IPS DF 6.9 (cell line): ENCODE measurements at regions not wholly inside any gene's neighbourhood (a gene's known extent, or its start where the extent isn't known, plus 50 kb on each side); places are given as distances from the start of the nearest gene placed in this dataset.

Experiments used
- DNase-seq: peaks from one replicate; pipeline ENCODE4 v3.0.0-alpha.2; 2013; ENCODE audit warnings: low read depth, low spot score
- H3K27ac ChIP-seq: one replicate; pipeline ENCODE4 v1.5.1; 2013; ENCODE audit warnings: low read length, control low read depth
- H3K27me3 ChIP-seq: 2 replicates; pipeline ENCODE4 v1.6.1; 2013; ENCODE audit warnings: mild to moderate bottlenecking, low read length; ENCODE audit not compliant: control insufficient read depth, insufficient read depth
- H3K36me3 ChIP-seq: 2 replicates; pipeline ENCODE4 v1.6.1; 2013; ENCODE audit warnings: low read length; ENCODE audit not compliant: control insufficient read depth, insufficient read depth
- H3K4me1 ChIP-seq: 2 replicates; pipeline ENCODE4 v1.6.1; 2013; ENCODE audit warnings: low read length; ENCODE audit not compliant: control insufficient read depth, insufficient read depth
- H3K4me3 ChIP-seq: 2 replicates; pipeline ENCODE4 v1.5.1; 2013; ENCODE audit warnings: mild to moderate bottlenecking, low read length
- H3K9me3 ChIP-seq: 2 replicates; pipeline ENCODE4 v1.6.1; 2013; ENCODE audit warnings: low read length, inconsistent platforms; ENCODE audit not compliant: control insufficient read depth, insufficient read depth
- WGBS: extraction: QIAGEN DNeasy Blood & Tissue Kit; methylation state at CpG from one replicate; pipeline ENCODE4 v1.1.7; 2013; ENCODE audit warnings: mixed read lengths, missing lambda C conversion rate; ENCODE audit not compliant: insufficient read length, insufficient coverage; 5-methylcytosine and 5-hydroxymethylcytosine counted together

GRCh38 chr11:70566768-70567530, 168.6 kb downstream of the CTTN start:
- Histone ChIP-seq H3K4me1 (peaks cover 3% of the 10 kb centered on the region), H3K27me3 (no peaks in the 10 kb centered on the region), H3K36me3 (no peaks in the 10 kb centered on the region), H3K4me3 (no peak overlapping the region), H3K9me3 (no peaks in the 10 kb centered on the region), H3K27ac (no peak overlapping the region)
- no peak for DNase-seq
- WGBS: no CpG with 5 or more reads among the region's 17 CpGs

- Histone ChIP-seq H3K4me1 (peaks cover 3% of the 10 kb centered on the region), H3K27me3 (no peaks in the 10 kb centered on the region), H3K36me3 (no peaks in the 10 kb centered on the region), H3K9me3 (no peaks in the 10 kb centered on the region), H3K27ac (no peak overlapping the region), H3K4me3 (no peak overlapping the region)
- WGBS: no CpG with 5 or more reads among the region's 8 CpGs
- DNase-seq: no peak
Observed at GRCh38 chr11:70567680-70568034, 169.3 kb downstream of the CTTN start.

GRCh38 chr11:70568035-70568813, 169.9 kb downstream of the CTTN start:
- no peak overlapping the region for H3K4me3 ChIP-seq
- H3K4me1 ChIP-seq: peaks cover 3% of the 10 kb centered on the region
- no peaks in the 10 kb centered on the region for H3K36me3 ChIP-seq
- no CpG with 5 or more reads among the region's 26 CpGs for WGBS
- DNase-seq: no peak
- no peaks in the 10 kb centered on the region for H3K9me3 ChIP-seq
- no peaks in the 10 kb centered on the region for H3K27me3 ChIP-seq
- H3K27ac ChIP-seq: no peak overlapping the region

GRCh38 chr11:70568814-70569617, 170.7 kb downstream of the CTTN start:
- H3K27me3 ChIP-seq: no peaks in the 10 kb centered on the region
- DNase-seq: no peak
- no peak overlapping the region for H3K4me3 ChIP-seq
- H3K9me3 ChIP-seq: no peaks in the 10 kb centered on the region
- no CpG with 5 or more reads among the region's 30 CpGs for WGBS
- no peak overlapping the region for H3K27ac ChIP-seq
- no peaks in the 10 kb centered on the region for H3K36me3 ChIP-seq
- H3K4me1 ChIP-seq: peaks cover 3% of the 10 kb centered on the region

- Histone ChIP-seq H3K36me3 (no peaks in the 10 kb centered on the region), H3K9me3 (no peaks in the 10 kb centered on the region), H3K27ac (no peak overlapping the region), H3K27me3 (no peaks in the 10 kb centered on the region), H3K4me3 (no peak overlapping the region), H3K4me1 (peaks cover 3% of the 10 kb centered on the region)
- no peak for DNase-seq
- no CpG with 5 or more reads among the region's 8 CpGs for WGBS
Observed at GRCh38 chr11:70569618-70569890, 171.2 kb downstream of the CTTN start.

- no peaks in the 10 kb centered on the region for H3K9me3 ChIP-seq
- no CpG with 5 or more reads among the region's 19 CpGs for WGBS
- no peaks in the 10 kb centered on the region for H3K36me3 ChIP-seq
- no peak overlapping the region for H3K4me3 ChIP-seq
- H3K27me3 ChIP-seq: no peaks in the 10 kb centered on the region
- no peak for DNase-seq
- H3K4me1 ChIP-seq: peaks cover 3% of the 10 kb centered on the region
- no peak overlapping the region for H3K27ac ChIP-seq
Observed at GRCh38 chr11:70569996-70570692, 171.8 kb downstream of the CTTN start.

DNA sequence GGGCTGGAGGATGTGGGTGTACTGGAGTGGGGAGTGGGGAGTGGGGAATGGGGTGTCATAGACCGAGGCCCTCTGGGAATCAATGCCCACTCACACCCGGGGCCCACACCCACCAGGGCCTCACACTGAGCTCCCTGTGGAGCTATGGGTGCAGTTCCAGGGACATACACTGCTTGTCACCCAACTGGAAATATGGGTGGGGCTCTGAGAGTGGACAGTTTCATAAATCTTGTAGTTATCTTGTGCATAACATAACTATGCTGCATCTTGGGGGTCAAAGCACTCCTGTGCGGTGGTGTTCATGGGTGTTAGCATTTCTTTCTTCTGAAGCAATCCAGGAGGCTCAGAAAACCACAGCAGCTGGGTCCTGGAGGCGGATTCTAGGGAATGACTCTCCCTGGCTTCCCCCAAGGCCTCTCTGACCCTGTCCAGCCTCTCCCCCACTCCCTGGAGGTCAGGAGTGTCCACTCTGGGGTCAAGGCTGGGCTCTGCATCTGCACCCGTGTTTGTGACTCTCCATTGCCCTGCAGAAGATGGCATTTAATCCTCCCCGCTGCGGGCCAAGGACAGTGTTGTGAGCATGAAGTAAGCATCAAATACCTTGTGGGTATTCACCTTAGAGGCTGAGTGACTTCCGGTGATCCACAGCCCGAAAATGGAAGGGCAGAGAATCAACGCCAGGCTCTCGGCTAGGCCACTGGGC, 172.5 kb downstream of the CTTN start:
- Histone ChIP-seq H3K27me3 (no peaks in the 10 kb centered on the region), H3K9me3 (no peaks in the 10 kb centered on the region), H3K36me3 (no peaks in the 10 kb centered on the region), H3K4me3 (no peak overlapping the region), H3K27ac (no peak overlapping the region), H3K4me1 (peaks cover 3% of the 10 kb centered on the region)
- DNase-seq: no peak
- WGBS: no CpG with 5 or more reads among the region's 11 CpGs

DNA sequence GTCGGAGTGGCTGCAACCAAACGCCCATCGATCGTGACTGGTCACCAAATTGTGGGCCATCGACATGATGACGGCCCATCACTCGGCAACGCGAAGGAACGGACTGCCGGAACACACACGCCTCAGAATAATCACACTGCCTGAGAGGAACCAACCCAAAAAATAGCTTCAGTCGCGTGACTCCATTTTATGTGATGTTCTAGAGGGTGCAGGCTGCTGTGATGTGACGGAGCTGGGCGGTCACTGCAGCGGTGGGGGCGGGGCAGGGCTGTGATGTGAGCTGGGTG, 174.6 kb downstream of the CTTN start:
- Histone ChIP-seq H3K4me3 (no peak overlapping the region), H3K4me1 (peaks cover under 1% of the 10 kb centered on the region), H3K9me3 (no peaks in the 10 kb centered on the region), H3K27me3 (no peaks in the 10 kb centered on the region), H3K27ac (no peak overlapping the region), H3K36me3 (no peaks in the 10 kb centered on the region)
- no CpG with 5 or more reads among the region's 18 CpGs for WGBS
- no peak for DNase-seq

- Histone ChIP-seq H3K27me3 (no peaks in the 10 kb centered on the region), H3K4me1 (no peaks in the 10 kb centered on the region), H3K36me3 (no peaks in the 10 kb centered on the region), H3K27ac (no peak overlapping the region), H3K4me3 (no peak overlapping the region), H3K9me3 (no peaks in the 10 kb centered on the region)
- no CpG with 5 or more reads among the region's 13 CpGs for WGBS
- DNase-seq: no peak
Observed at GRCh38 chr11:70573701-70574151, 175.4 kb downstream of the CTTN start.
